HG03108 (cell line): ENCODE measurements at regions not wholly inside any gene's neighbourhood (a gene's known extent, or its start where the extent isn't known, plus 50 kb on each side); places are given as distances from the start of the nearest gene placed in this dataset.
"Not testable (repeated sequence)": the region's sequence is repeated elsewhere in the genome, so short reads cannot be mapped to it uniquely, and the experiment has no call there.

Experiments used
- ATAC-seq: cut with Tn5 transposase; IDR thresholded peaks from one replicate; pipeline ENCODE4 v1.9.1; 2021; ENCODE audit warnings: moderate library complexity; ENCODE audit not compliant: unreplicated experiment

- no peak for ATAC-seq
These were observed 987.7 kb downstream of the TSN start for GRCh38 chr2:122743021-122743675.

DNA sequence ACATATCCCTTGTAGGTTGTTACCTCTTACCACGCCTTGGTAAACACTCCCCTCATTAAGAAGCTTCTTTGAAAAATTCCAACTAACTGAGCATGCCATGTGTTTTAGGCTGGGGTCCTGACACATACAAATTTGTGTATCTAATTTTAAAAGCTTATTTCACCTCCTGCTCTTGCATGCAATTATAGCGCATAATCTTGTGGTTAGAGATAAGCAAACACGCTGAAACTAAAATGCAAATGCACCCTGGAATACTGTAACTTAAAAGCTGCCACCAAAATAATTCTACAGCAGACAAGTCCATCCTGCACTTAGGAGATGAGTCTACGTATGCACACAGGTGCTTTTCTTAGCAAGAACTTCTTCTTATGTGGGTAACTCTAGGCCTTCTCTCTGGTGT lies 990.2 kb downstream of the TSN start:
- ATAC-seq, result no peak

GRCh38 chr2:122747670-122748069 lies 992.2 kb downstream of the TSN start:
- ATAC-seq, result no peak

- no peak for ATAC-seq
These were observed 993.1 kb downstream of the TSN start for GRCh38 chr2:122748552-122749011.

- ATAC-seq, result no peak
These were observed 994.0 kb downstream of the TSN start for GRCh38 chr2:122749405-122749804.

DNA sequence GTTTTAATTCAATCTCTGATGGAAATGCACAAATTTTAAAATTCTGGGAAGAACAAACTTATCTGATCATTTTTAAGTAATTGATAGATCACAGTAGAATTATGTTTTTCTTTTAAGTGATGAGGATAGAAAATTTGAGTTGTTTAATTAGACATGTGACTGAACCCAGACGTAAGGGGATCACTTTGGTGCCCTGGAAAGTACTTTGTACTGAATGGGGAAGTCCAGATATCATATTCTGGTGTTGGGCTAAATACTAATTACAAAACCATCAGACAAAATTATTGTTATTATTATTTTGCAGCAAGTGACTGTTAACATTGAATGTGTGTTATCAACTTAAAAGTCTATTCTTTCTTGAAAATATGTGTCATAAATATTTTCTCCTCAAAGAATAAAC lies 994.6 kb downstream of the TSN start:
- no peak for ATAC-seq

DNA sequence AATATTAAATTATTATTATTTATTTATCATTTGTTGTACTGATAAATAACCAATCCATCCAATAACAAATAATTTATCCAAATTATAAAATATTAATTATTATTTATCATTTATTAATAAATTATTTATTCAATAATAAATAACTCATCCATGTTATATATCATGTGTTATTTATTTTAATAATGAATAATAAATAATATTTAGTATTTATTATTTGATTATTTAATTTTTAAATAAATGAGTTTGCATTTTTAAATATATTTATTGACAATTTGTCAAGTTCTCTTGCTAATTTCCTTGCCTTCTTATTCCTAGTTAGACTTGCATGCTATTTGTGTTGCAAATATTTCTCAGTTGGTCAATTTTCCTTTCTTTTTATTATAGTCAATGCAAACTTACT lies 995.4 kb downstream of the TSN start:
- no peak for ATAC-seq

GRCh38 chr2:122753336-122753735 lies 997.9 kb downstream of the TSN start:
- no peak for ATAC-seq

- ATAC-seq, result no peak
These were observed 999.1 kb downstream of the TSN start for GRCh38 chr2:122754561-122754960.

DNA sequence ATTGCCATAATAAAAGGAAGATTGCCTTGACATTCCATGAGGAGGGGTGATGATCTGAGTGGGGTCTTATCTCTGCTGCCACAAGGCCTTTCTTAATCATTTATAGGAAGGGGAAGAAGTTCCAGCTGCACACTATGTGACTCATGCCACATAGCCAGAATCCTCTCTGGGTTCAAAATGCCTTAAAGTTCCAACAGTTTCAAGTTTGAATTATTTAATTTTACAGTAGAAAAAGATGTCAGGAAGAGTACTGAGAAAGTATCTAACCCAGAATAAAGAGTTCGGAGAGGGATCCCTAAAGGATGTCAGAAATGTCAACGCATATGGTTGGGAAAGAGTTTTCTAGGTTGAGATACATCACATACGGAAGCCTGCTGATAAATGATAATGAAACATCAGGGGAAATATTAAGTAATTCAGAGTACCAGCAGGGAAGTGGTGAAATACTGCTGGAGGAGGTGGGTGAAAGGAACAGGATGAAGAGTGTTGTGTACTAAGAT lies 999.9 kb downstream of the TSN start:
- ATAC-seq, result no peak

- ATAC-seq, result no peak
These were observed 1003.5 kb downstream of the TSN start for GRCh38 chr2:122758967-122759366.

- ATAC-seq, result no peak
These were observed 1008.6 kb downstream of the TSN start for GRCh38 chr2:122764014-122764413.

DNA sequence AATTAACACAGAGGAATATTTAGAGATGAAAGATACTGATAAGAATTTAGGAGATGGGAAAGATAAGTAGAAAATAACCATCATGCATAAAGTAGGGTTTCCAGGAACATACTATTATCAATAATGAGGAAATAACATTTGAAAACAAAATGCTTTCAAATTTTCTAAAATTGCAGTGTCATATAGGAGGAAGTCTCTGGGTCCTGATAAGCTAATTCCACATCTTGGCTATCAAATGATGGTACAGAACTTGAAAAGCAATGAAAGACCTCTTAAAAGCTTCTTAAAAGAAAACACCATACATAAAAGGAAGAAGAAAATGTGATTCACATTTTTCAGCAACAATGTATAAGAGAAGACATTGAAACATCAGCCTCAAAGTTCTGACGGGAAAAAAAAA lies 1024.8 kb downstream of the TSN start:
- no peak for ATAC-seq

DNA sequence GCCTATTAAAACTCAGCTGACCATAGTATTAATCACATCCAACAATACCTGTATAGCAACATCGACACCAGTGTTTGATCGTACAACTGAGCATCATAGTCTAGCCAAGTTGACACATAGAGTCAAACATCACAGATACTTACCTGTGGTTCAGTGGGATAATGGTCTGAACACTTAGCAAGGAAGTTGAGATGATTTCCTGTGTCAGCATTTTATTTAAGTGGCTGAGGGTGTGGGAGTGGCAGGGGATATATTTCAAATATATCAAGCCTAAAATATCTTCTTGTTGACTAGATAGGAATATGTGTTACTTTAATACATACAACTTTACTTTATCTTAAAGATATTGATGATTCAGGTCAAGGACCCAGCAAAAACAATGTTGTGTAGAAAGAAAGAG lies 1038.6 kb downstream of the TSN start:
- no peak for ATAC-seq

GRCh38 chr2:122795763-122796162 lies 1040.3 kb downstream of the TSN start:
- ATAC-seq, result no peak

- no peak for ATAC-seq
These were observed 1043.9 kb downstream of the TSN start for GRCh38 chr2:122799391-122799790.

GRCh38 chr2:122800781-122801180 lies 1045.3 kb downstream of the TSN start:
- no peak for ATAC-seq

- no peak for ATAC-seq
These were observed 1049.0 kb downstream of the TSN start for GRCh38 chr2:122804494-122804893.

GRCh38 chr2:122805346-122805745 lies 1049.9 kb downstream of the TSN start:
- ATAC-seq, result no peak

- ATAC-seq, result no peak
These were observed 1053.0 kb downstream of the TSN start for GRCh38 chr2:122808286-122808969.

- ATAC-seq, result not testable (repeated sequence)
These were observed 1056.8 kb downstream of the TSN start for GRCh38 chr2:122812214-122812613.

GRCh38 chr2:122815120-122815519 lies 1059.7 kb downstream of the TSN start:
- no peak for ATAC-seq
